HepG2 (cell line): ENCODE measurements at regions not wholly inside any gene's neighbourhood (a gene's known extent, or its start where the extent isn't known, plus 50 kb on each side); places are given as distances from the start of the nearest gene placed in this dataset.

Experiments used
- GFI1 ChIP-seq: sonication (generic); formaldehyde crosslinking; IDR thresholded peaks from 2 replicates; pipeline ENCODE4 v1.5.0; 2020; ENCODE audit warnings: missing genetic modification reagents, mild to moderate bottlenecking, borderline replicate concordance
- GMEB1 ChIP-seq: sonication (generic); formaldehyde crosslinking; IDR thresholded peaks from 2 replicates; pipeline ENCODE4 v1.5.1; 2020; ENCODE audit warnings: missing genetic modification reagents, mild to moderate bottlenecking, borderline replicate concordance
- KAT7 ChIP-seq: IDR thresholded peaks from 2 replicates; pipeline ENCODE4 v1.6.1; 2018; ENCODE audit warnings: borderline replicate concordance, missing compliant biosample characterization
- NRL ChIP-seq: sonication (generic); formaldehyde crosslinking; IDR thresholded peaks from 2 replicates; pipeline ENCODE4 v1.5.0; 2020; ENCODE audit warnings: missing genetic modification reagents, mild to moderate bottlenecking, moderate library complexity, borderline replicate concordance
- PBX3 ChIP-seq: sonication (generic); formaldehyde crosslinking; IDR thresholded peaks from 2 replicates; pipeline ENCODE4 v1.8.1; 2023; ENCODE audit warnings: missing genetic modification reagents, inconsistent platforms, borderline replicate concordance
- POLR2A ChIP-seq, 2 experiments: IDR thresholded peaks; 2 replicates each; pipeline ENCODE4 v1.6.1; 2011; ENCODE audit warnings: low read depth in 2 of 2, low read length in 2 of 2, mild to moderate bottlenecking in 1 of 2, moderate library complexity in 1 of 2; ENCODE audit not compliant: insufficient read depth in 1 of 2
- SALL1 ChIP-seq: sonication (generic); formaldehyde crosslinking; IDR thresholded peaks from 2 replicates; pipeline ENCODE4 v1.8.0; 2022; ENCODE audit warnings: mild to moderate bottlenecking, missing genetic modification reagents
- SIX1 ChIP-seq: sonication (generic); formaldehyde crosslinking; IDR thresholded peaks from 2 replicates; pipeline ENCODE4 v1.4.0; 2020; ENCODE audit warnings: missing genetic modification reagents, borderline replicate concordance
- SOX6 ChIP-seq, 2 experiments: fragments of 450-650 bp in 1 of 2; sonication (generic) in 1 of 2; formaldehyde crosslinking in 1 of 2; IDR thresholded peaks; 2 replicates each; pipeline versions ENCODE4 v1.4.0 to v1.6.1; 2017 to 2020; ENCODE audit warnings: antibody characterized with exemption in 1 of 2, mild to moderate bottlenecking in 1 of 2, missing genetic modification reagents in 1 of 2
- XBP1 ChIP-seq: sonication (generic); formaldehyde crosslinking; IDR thresholded peaks from 2 replicates; pipeline ENCODE4 v1.5.0; 2020; ENCODE audit warnings: missing genetic modification reagents
- ZBTB1 ChIP-seq: sonication (generic); formaldehyde crosslinking; IDR thresholded peaks from 2 replicates; pipeline ENCODE4 v1.4.0; 2020; ENCODE audit warnings: missing genetic modification reagents, borderline replicate concordance
- ZBTB34 ChIP-seq: sonication (generic); formaldehyde crosslinking; IDR thresholded peaks from 2 replicates; pipeline ENCODE4 v1.8.0; 2022; ENCODE audit warnings: mild to moderate bottlenecking, missing genetic modification reagents
- ZNF12 ChIP-seq: sonication (generic); formaldehyde crosslinking; IDR thresholded peaks from 2 replicates; pipeline ENCODE4 v1.5.0; 2020; ENCODE audit warnings: missing genetic modification reagents
- ZNF142 ChIP-seq: sonication (generic); formaldehyde crosslinking; IDR thresholded peaks from 2 replicates; pipeline ENCODE4 v1.4.0; 2020; ENCODE audit warnings: missing genetic modification reagents
- ZNF180 ChIP-seq: sonication (generic); formaldehyde crosslinking; IDR thresholded peaks from 2 replicates; pipeline ENCODE4 v1.4.0; 2020; ENCODE audit warnings: low read depth, missing genetic modification reagents, borderline replicate concordance
- ZNF737 ChIP-seq: sonication (generic); formaldehyde crosslinking; IDR thresholded peaks from 2 replicates; pipeline ENCODE4 v1.5.0; 2020; ENCODE audit warnings: missing genetic modification reagents, mild to moderate bottlenecking, borderline replicate concordance
- ZNF775 ChIP-seq: sonication (generic); formaldehyde crosslinking; IDR thresholded peaks from 2 replicates; pipeline ENCODE4 v1.4.0; 2020; ENCODE audit warnings: missing genetic modification reagents, mild to moderate bottlenecking, moderate library complexity, borderline replicate concordance
- ZNF841 ChIP-seq: sonication (generic); formaldehyde crosslinking; IDR thresholded peaks from 2 replicates; pipeline ENCODE4 v1.8.1; 2023; ENCODE audit warnings: missing genetic modification reagents, borderline replicate concordance

GRCh38 chr3:188052169-188053035 lies 101.6 kb upstream of the LPP start (continued):
- no peak; the same call in 1 of the 2 replicates for TF ChIP-seq NRL
- TF ChIP-seq ZNF142: no peak
- no peak for TF ChIP-seq ZNF180 (CRISPR knock-in tag)
- no peak for TF ChIP-seq ZNF737 (CRISPR knock-in tag)
- no peak for TF ChIP-seq SOX6 (IDR thresholded peaks at IDR 0.05)
- peak; percentile 66; the same call in 1 of the 2 replicates for TF ChIP-seq SOX6 (CRISPR knock-in tag; IDR thresholded peaks at IDR 0.05)
- no peak for TF ChIP-seq ZBTB1
- peak; percentile 54 to 55; a peak in 2 of 4 replicates for TF ChIP-seq POLR2A (IDR thresholded peaks at IDR 0.05; ENCODE audit: insufficient read depth in 1 of 2, low read depth in 2 of 2, low read length in 2 of 2)
- peak; percentile 47; the same call in 1 of the 2 replicates for TF ChIP-seq GFI1 (CRISPR knock-in tag)
- TF ChIP-seq XBP1 (CRISPR knock-in tag): no peak
- 0 out of 2 replicates have a peak, but pooled peaks have one; percentile 55 for TF ChIP-seq KAT7 (CRISPR knock-in tag)
- no peak for TF ChIP-seq GMEB1 (CRISPR knock-in tag)
- no peak for TF ChIP-seq ZNF841 (CRISPR knock-in tag)
- no peak for TF ChIP-seq PBX3 (CRISPR knock-in tag)
- TF ChIP-seq ZNF775 (CRISPR knock-in tag): no peak
- no peak; the same call in 1 of the 2 replicates for TF ChIP-seq SIX1 (CRISPR knock-in tag)
- no peak; the same call in 1 of the 2 replicates for TF ChIP-seq ZNF12 (CRISPR knock-in tag)
- TF ChIP-seq SALL1 (CRISPR knock-in tag): peak; percentile 91
- peak; percentile 62; the same call in 1 of the 2 replicates for TF ChIP-seq ZBTB34 (CRISPR knock-in tag)
